GM12873 (cell line): ENCODE measurements at regions not wholly inside any gene's neighbourhood (a gene's known extent, or its start where the extent isn't known, plus 50 kb on each side); places are given as distances from the start of the nearest gene placed in this dataset.

Source experiments
- TF ChIP-seq, protein P1 (sequence below): IDR thresholded peaks from 2 replicates; pipeline ENCODE4 v1.5.1; 2012; ENCODE audit warnings: low read depth, mild to moderate bottlenecking, moderate library complexity, low read length, control low read depth; ENCODE audit not compliant: insufficient read depth; ENCODE audit errors: missing control alignments

GRCh38 chr12:131407221-131408035 lies 303.5 kb upstream of the SFSWAP start:
- TF ChIP-seq, protein P1, sequence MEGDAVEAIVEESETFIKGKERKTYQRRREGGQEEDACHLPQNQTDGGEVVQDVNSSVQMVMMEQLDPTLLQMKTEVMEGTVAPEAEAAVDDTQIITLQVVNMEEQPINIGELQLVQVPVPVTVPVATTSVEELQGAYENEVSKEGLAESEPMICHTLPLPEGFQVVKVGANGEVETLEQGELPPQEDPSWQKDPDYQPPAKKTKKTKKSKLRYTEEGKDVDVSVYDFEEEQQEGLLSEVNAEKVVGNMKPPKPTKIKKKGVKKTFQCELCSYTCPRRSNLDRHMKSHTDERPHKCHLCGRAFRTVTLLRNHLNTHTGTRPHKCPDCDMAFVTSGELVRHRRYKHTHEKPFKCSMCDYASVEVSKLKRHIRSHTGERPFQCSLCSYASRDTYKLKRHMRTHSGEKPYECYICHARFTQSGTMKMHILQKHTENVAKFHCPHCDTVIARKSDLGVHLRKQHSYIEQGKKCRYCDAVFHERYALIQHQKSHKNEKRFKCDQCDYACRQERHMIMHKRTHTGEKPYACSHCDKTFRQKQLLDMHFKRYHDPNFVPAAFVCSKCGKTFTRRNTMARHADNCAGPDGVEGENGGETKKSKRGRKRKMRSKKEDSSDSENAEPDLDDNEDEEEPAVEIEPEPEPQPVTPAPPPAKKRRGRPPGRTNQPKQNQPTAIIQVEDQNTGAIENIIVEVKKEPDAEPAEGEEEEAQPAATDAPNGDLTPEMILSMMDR = no peak

GRCh38 chr12:131408036-131408365 lies 302.9 kb upstream of the SFSWAP start:
- TF ChIP-seq, protein P1 = no peak

- TF ChIP-seq, protein P1 = no peak
These were observed 302.4 kb upstream of the SFSWAP start for GRCh38 chr12:131408484-131408883.

DNA sequence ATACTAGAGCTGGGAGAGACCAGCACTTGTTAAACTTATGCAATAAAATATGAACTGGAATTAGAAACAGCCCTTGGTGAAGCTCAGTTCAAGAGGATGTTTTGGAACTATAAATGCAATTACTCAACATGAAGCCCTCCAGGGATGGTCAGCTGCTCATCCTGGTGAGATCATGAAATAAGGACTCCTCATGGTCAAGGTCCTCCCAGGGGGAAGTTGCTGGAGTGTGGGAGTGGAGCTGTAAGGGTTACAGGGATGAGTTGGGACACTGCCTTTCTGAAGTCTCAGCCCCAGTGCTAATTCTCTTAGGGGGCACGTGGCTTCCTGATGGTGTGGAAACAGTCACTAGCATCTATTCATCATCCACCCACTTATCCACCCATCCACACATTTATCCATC lies 301.7 kb upstream of the SFSWAP start:
- TF ChIP-seq, protein P1 = no peak

DNA sequence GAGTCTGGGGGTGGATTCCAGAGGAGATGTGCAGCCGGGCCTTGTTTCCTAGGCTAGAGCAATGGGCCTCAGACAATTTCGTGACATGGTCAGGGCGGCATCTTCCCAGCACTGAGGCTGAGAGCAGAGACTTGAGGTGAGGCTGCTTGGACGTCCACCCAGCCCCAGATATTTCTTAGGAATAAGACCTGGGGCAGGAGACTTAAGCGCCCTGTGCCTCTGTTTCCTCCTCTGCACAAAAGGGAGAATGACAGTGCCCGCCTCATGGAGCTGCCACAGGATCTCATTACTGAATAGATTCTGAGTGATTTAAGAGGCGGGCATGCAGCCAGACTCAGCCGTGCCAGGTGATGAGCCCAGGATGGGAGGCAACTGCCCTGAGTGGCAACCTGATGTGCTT lies 297.9 kb upstream of the SFSWAP start:
- TF ChIP-seq, protein P1 = no peak

GRCh38 chr12:131413471-131413870 lies 297.4 kb upstream of the SFSWAP start:
- TF ChIP-seq, protein P1 = no peak

- TF ChIP-seq, protein P1 = no peak
These were observed 295.1 kb upstream of the SFSWAP start for GRCh38 chr12:131415781-131416180.

DNA sequence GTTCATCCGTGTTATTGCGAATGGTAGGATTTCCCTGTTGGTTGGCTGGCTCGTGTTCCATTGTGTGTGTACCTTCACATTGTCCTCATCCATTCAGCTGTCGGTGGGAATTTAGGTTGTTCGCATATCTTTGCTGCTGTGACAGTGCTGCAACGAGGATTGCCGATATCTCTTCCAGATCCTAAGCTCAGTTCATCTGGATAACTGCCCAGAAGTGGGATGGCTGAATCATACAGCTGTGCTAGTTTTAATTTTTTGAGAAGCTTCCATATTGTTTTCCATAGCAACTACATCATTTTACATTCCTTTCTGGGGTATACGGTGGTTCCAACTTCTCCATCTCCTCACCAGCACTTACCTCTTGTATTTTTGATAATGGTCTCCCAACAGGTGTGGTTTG lies 292.8 kb upstream of the SFSWAP start:
- TF ChIP-seq, protein P1 = no peak
